ENCODE measurements at regions not wholly inside any gene's neighbourhood (a gene's known extent, or its start where the extent isn't known, plus 50 kb on each side); places are given as distances from the start of the nearest gene placed in this dataset.

DNA sequence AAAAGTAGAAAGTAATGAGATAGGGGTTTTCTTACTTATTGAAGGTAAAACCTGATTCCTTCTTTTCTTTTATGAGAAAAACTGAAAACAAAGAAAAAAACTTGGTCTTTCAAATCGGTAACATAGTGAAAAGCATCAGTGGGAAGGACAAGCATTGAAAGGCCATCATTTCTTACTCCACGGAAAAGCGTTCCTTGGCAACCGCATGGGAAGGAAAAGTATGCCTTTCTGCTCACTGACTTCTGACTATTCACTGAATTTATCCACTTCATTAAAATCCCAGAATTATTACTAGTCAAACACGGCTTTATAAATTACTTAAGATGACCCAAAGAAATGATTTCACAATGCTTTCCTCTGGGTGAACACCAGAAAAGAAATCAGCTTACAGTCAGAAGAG is 646.7 kb downstream of the TLL1 start:
- no peak overlapping the region for H3K4me3 Mint-ChIP-seq (ENCODE audit: unreplicated experiment)
- TF ChIP-seq, protein P1, sequence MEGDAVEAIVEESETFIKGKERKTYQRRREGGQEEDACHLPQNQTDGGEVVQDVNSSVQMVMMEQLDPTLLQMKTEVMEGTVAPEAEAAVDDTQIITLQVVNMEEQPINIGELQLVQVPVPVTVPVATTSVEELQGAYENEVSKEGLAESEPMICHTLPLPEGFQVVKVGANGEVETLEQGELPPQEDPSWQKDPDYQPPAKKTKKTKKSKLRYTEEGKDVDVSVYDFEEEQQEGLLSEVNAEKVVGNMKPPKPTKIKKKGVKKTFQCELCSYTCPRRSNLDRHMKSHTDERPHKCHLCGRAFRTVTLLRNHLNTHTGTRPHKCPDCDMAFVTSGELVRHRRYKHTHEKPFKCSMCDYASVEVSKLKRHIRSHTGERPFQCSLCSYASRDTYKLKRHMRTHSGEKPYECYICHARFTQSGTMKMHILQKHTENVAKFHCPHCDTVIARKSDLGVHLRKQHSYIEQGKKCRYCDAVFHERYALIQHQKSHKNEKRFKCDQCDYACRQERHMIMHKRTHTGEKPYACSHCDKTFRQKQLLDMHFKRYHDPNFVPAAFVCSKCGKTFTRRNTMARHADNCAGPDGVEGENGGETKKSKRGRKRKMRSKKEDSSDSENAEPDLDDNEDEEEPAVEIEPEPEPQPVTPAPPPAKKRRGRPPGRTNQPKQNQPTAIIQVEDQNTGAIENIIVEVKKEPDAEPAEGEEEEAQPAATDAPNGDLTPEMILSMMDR (IDR thresholded peaks at IDR 0.05; ENCODE audit: insufficient read depth in 1 of 2, low read depth in 1 of 2, low read length in 1 of 2, severe bottlenecking in 1 of 2, unreplicated experiment in 1 of 2), result no peak
- no peak for DNase-seq
- H3K36me3 Mint-ChIP-seq (ENCODE audit: insufficient read depth, unreplicated experiment), result no peaks in the 10 kb centered on the region
- H3K4me3 ChIP-seq (ENCODE audit: low read depth, low read length), result no peak overlapping the region
- H3K36me3 ChIP-seq (ENCODE audit: control insufficient read depth, insufficient read depth, low read length), result no peaks in the 10 kb centered on the region
- ChIA-PET POLR2A (no interaction called here), CTCF (no interaction called here)
- H3K27me3 Mint-ChIP-seq (ENCODE audit: insufficient read depth, unreplicated experiment), result no peaks in the 10 kb centered on the region
- H3K9me3 ChIP-seq, result no peaks in the 10 kb centered on the region
- no TSS peak for BruUV-seq (replicated peaks)
- peaks cover 12% of the 10 kb centered on the region for H3K9me3 Mint-ChIP-seq (ENCODE audit: unreplicated experiment)
- no peaks in the 10 kb centered on the region for H3K4me1 Mint-ChIP-seq (ENCODE audit: low read depth, unreplicated experiment)
- no peak overlapping the region for H3K27ac Mint-ChIP-seq (ENCODE audit: unreplicated experiment)
- intact Hi-C loops (cut with micrococcal nuclease; ENCODE audit: unreplicated experiment), result no loop called here
- no peaks in the 10 kb centered on the region for H3K27me3 ChIP-seq (replicated peaks; ENCODE audit: control insufficient read depth, insufficient read depth, low read length)
- H3K4me1 ChIP-seq, result no peaks in the 10 kb centered on the region

DNA sequence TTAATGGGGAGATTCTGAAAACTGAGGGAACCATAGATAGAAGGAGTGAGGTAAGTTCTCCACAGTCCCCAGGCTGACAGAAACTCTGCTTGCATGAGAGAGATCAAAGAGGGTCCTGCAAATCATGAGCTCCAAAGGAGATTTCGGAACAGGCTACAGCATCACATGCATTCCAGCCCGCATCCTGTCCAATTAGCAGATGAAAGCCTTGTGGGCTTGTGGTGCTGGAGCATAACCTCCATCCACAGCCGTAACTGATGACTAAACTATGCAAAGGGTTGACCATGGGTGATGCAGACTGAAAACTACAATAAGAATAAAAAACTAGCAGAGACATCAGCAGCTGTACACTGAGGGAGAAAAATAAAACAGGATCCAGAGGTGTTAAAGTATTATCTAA is 654.5 kb downstream of the TLL1 start:
- no peak overlapping the region for H3K4me3 Mint-ChIP-seq (ENCODE audit: unreplicated experiment)
- no peaks in the 10 kb centered on the region for H3K4me1 Mint-ChIP-seq (ENCODE audit: low read depth, unreplicated experiment)
- intact Hi-C loops (cut with micrococcal nuclease; ENCODE audit: unreplicated experiment), result no loop called here
- CTCF ChIA-PET, result no interaction called here
- H3K27me3 Mint-ChIP-seq (ENCODE audit: insufficient read depth, unreplicated experiment), result no peaks in the 10 kb centered on the region
- no peaks in the 10 kb centered on the region for H3K36me3 Mint-ChIP-seq (ENCODE audit: insufficient read depth, unreplicated experiment)
- Histone ChIP-seq H3K4me1 (no peaks in the 10 kb centered on the region), H3K27me3 (replicated peaks; ENCODE audit: control insufficient read depth, insufficient read depth, low read length) (no peaks in the 10 kb centered on the region), H3K9me3 (no peaks in the 10 kb centered on the region), H3K4me3 (ENCODE audit: low read depth, low read length) (no peak overlapping the region), H3K36me3 (ENCODE audit: control insufficient read depth, insufficient read depth, low read length) (no peaks in the 10 kb centered on the region)
- no peaks in the 10 kb centered on the region for H3K9me3 Mint-ChIP-seq (ENCODE audit: unreplicated experiment)
- TF ChIP-seq, protein P1 (IDR thresholded peaks at IDR 0.05; ENCODE audit: insufficient read depth in 1 of 2, low read depth in 1 of 2, low read length in 1 of 2, severe bottlenecking in 1 of 2, unreplicated experiment in 1 of 2), result no peak
- BruUV-seq (replicated peaks), result no TSS peak
- H3K27ac Mint-ChIP-seq (ENCODE audit: unreplicated experiment), result no peak overlapping the region
- no peak for DNase-seq
- POLR2A ChIA-PET, result no interaction called here

DNA sequence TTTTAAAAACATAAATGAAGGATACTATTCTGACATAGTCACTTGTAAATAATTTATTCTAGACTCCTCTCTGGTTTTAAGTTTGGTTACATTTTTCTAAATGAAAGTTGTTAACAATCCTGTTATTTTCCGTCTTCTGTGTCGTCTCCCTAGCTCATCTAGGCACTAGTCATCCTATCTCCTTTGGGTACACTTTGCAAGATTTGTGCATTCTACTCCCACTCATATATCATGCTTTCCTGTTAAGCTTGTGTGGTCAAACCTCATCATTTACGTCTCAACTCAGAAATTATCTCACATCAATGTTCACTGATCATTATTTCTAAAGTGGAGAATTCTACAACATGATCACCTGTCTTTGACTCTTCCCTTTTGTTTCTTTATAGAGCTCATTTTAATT is 658.7 kb downstream of the TLL1 start:
- ChIA-PET POLR2A (no interaction called here), CTCF (no interaction called here)
- Mint-ChIP-seq H3K27me3 (ENCODE audit: insufficient read depth, unreplicated experiment) (no peaks in the 10 kb centered on the region), H3K27ac (ENCODE audit: unreplicated experiment) (no peak overlapping the region), H3K9me3 (ENCODE audit: unreplicated experiment) (no peaks in the 10 kb centered on the region), H3K4me3 (ENCODE audit: unreplicated experiment) (no peak overlapping the region), H3K36me3 (ENCODE audit: insufficient read depth, unreplicated experiment) (no peaks in the 10 kb centered on the region), H3K4me1 (ENCODE audit: low read depth, unreplicated experiment) (peaks cover 8% of the 10 kb centered on the region)
- Histone ChIP-seq H3K36me3 (ENCODE audit: control insufficient read depth, insufficient read depth, low read length) (no peaks in the 10 kb centered on the region), H3K4me3 (ENCODE audit: low read depth, low read length) (no peak overlapping the region), H3K9me3 (no peaks in the 10 kb centered on the region), H3K4me1 (peaks cover 7% of the 10 kb centered on the region), H3K27me3 (replicated peaks; ENCODE audit: control insufficient read depth, insufficient read depth, low read length) (no peaks in the 10 kb centered on the region)
- intact Hi-C loops (cut with micrococcal nuclease; ENCODE audit: unreplicated experiment), result no loop called here
- BruUV-seq (replicated peaks), result no TSS peak
- DNase-seq, result no peak
- TF ChIP-seq, protein P1 (IDR thresholded peaks at IDR 0.05; ENCODE audit: insufficient read depth in 1 of 2, low read depth in 1 of 2, low read length in 1 of 2, severe bottlenecking in 1 of 2, unreplicated experiment in 1 of 2), result no peak
